PC-3 (cell line): ENCODE measurements at regions not wholly inside any gene's neighbourhood (a gene's known extent, or its start where the extent isn't known, plus 50 kb on each side); places are given as distances from the start of the nearest gene placed in this dataset.

Source experiments
- CTCF ChIP-seq: fragments of 300-600 bp; sonication (generic); conservative IDR thresholded peaks from 2 replicates; pipeline ENCODE4 v1.5.1; 2017; ENCODE audit warnings: antibody characterized with exemption, low read depth, mild to moderate bottlenecking, low read length
- EZH2 ChIP-seq: fragments of 300-600 bp; sonication (generic); IDR thresholded peaks from one replicate; pipeline ENCODE4 v1.6.1; 2017; ENCODE audit warnings: antibody characterized with exemption, mild to moderate bottlenecking, low read length; ENCODE audit not compliant: unreplicated experiment
- EZH2phosphoT487 ChIP-seq: fragments of 300-600 bp; sonication (generic); IDR thresholded peaks from 2 replicates; pipeline ENCODE4 v1.6.1; 2018; ENCODE audit warnings: mild to moderate bottlenecking, antibody characterized with exemption, low read length, borderline replicate concordance

- no peak for TF ChIP-seq EZH2
- TF ChIP-seq CTCF = no peak
- no peak for TF ChIP-seq EZH2phosphoT487
Observed at GRCh38 chr20:7692478-7692877, 247.8 kb downstream of the HAO1 start.
